GM19468 (cell line): ENCODE measurements at regions not wholly inside any gene's neighbourhood (a gene's known extent, or its start where the extent isn't known, plus 50 kb on each side); places are given as distances from the start of the nearest gene placed in this dataset.

Experiments
- ATAC-seq: cut with Tn5 transposase; IDR thresholded peaks from one replicate; pipeline ENCODE4 v1.9.1; 2021; ENCODE audit warnings: mild to moderate bottlenecking, moderate library complexity, moderate number of reproducible peaks; ENCODE audit not compliant: unreplicated experiment; ENCODE audit errors: extremely low read depth

GRCh38 chr2:160976797-160977196 lies 183.4 kb upstream of the TANK start:
- no peak for ATAC-seq

GRCh38 chr2:160977376-160977775 lies 182.9 kb upstream of the TANK start:
- ATAC-seq, result no peak

GRCh38 chr2:160977854-160978253 lies 182.4 kb upstream of the TANK start:
- ATAC-seq, result no peak

GRCh38 chr2:160984426-160985077 lies 175.7 kb upstream of the TANK start:
- no peak for ATAC-seq

- ATAC-seq, result no peak
Measured at GRCh38 chr2:160989778-160990177, 170.4 kb upstream of the TANK start.

GRCh38 chr2:160993654-160994061 lies 166.6 kb upstream of the TANK start:
- ATAC-seq, result no peak

GRCh38 chr2:160994141-160995002 lies 165.9 kb upstream of the TANK start:
- peak; percentile 63 for ATAC-seq

GRCh38 chr2:160996584-160996983 lies 163.6 kb upstream of the TANK start:
- no peak for ATAC-seq

- ATAC-seq, result no peak
Measured at GRCh38 chr2:161004379-161004778, 155.8 kb upstream of the TANK start.

GRCh38 chr2:161005170-161005569 lies 155.1 kb upstream of the TANK start:
- ATAC-seq, result no peak

GRCh38 chr2:161008311-161008710 lies 151.9 kb upstream of the TANK start:
- no peak for ATAC-seq

- ATAC-seq, result no peak
Measured at GRCh38 chr2:161010503-161011015, 149.7 kb upstream of the TANK start.

- no peak for ATAC-seq
Measured at GRCh38 chr2:161017780-161018470, 142.3 kb upstream of the TANK start.

- no peak for ATAC-seq
Measured at GRCh38 chr2:161019311-161019710, 140.9 kb upstream of the TANK start.

GRCh38 chr2:161020437-161020836 lies 139.8 kb upstream of the TANK start:
- no peak for ATAC-seq

GRCh38 chr2:161028581-161028980 lies 131.6 kb upstream of the TANK start:
- no peak for ATAC-seq

- ATAC-seq, result no peak
Measured at GRCh38 chr2:161029321-161029720, 130.9 kb upstream of the TANK start.

GRCh38 chr2:161030260-161031063 lies 129.8 kb upstream of the TANK start:
- ATAC-seq, result no peak

GRCh38 chr2:161031511-161031910 lies 128.7 kb upstream of the TANK start:
- ATAC-seq, result no peak

- no peak for ATAC-seq
Measured at GRCh38 chr2:161032635-161033034, 127.6 kb upstream of the TANK start.
